ENCODE measurements at regions not wholly inside any gene's neighbourhood (a gene's known extent, or its start where the extent isn't known, plus 50 kb on each side); places are given as distances from the start of the nearest gene placed in this dataset.

DNA sequence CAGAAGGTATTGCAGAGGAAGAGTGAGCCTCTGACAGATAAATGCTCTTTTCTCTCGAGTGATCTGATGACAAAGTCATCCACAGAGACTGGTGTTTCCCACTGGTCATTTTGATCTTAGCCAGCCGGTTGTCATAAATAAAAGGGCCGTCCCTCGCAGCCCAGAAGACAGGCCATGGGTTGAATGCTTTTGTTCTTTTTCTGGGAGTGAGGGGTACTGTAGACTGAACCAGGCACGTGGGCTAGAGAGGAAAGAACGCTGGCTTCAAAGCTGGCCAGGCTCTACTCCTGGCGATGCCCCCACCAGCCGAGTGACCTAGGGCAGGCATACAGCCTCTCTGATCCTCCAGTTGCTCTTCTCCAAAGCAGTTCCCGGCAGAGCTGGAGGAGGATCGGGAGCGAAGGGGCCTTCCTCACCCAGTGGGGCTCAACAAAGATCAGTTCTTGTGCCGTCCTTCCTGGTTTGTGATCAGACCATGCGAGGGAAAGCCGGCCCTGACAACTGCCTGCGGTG is 193.5 kb downstream of the INHBB start:
- TF ChIP-seq EZH2 (IDR thresholded peaks at IDR 0.05; ENCODE audit: low read length, unreplicated experiment) (no peak), CTCF (conservative IDR thresholded peaks at IDR 0.05; ENCODE audit: low read depth, low read length) (no peak), EZH2phosphoT487 (IDR thresholded peaks at IDR 0.05; ENCODE audit: borderline replicate concordance, low read length) (no peak)

All from PC-3 (cell line).